Thyroid gland (tissue), 4 donors: ENCODE measurements at regions not wholly inside any gene's neighbourhood (a gene's known extent, or its start where the extent isn't known, plus 50 kb on each side); places are given as distances from the start of the nearest gene placed in this dataset.

Experiments used
- POLR2A ChIP-seq, 2 donors: fragments of 450-650 bp; IDR thresholded peaks; one replicate each; pipeline ENCODE4 v1.6.1; 2017; ENCODE audit warnings: antibody characterized with exemption in 2 of 2, mild to moderate bottlenecking in 2 of 2, moderate library complexity in 1 of 2
- TF ChIP-seq, protein P1 (sequence below), 6 experiments: fragments of 200-600 bp in 3 of 6; fragments of 450-650 bp in 3 of 6; sonication (generic) in 3 of 6; IDR thresholded peaks; one replicate each; pipeline ENCODE4 v1.5.1; 2016 to 2019; ENCODE audit warnings: antibody characterized with exemption in 6 of 6, mild to moderate bottlenecking in 2 of 6, inconsistent platforms in 1 of 6, moderate library complexity in 1 of 6

DNA sequence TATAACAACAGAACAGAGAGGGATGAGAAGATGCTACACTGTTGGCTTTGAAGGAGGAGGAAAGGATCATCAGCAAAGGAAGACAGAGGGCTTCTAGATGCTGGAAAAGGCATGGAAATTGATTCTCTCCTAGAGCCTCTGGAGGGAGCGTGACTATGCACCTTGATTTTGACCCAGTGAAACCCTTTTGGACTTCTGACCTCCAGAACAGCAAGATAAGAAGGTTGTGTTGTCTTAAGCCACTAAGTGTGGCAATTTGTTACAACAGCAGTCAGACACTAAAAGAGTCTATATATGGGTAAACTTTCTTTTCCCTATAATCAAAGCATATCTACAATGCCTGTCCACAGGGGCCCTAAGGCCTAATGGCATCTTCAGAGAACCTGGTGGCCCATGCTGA, 56.1 kb upstream of the MVB12B start:
- TF ChIP-seq, protein P1, sequence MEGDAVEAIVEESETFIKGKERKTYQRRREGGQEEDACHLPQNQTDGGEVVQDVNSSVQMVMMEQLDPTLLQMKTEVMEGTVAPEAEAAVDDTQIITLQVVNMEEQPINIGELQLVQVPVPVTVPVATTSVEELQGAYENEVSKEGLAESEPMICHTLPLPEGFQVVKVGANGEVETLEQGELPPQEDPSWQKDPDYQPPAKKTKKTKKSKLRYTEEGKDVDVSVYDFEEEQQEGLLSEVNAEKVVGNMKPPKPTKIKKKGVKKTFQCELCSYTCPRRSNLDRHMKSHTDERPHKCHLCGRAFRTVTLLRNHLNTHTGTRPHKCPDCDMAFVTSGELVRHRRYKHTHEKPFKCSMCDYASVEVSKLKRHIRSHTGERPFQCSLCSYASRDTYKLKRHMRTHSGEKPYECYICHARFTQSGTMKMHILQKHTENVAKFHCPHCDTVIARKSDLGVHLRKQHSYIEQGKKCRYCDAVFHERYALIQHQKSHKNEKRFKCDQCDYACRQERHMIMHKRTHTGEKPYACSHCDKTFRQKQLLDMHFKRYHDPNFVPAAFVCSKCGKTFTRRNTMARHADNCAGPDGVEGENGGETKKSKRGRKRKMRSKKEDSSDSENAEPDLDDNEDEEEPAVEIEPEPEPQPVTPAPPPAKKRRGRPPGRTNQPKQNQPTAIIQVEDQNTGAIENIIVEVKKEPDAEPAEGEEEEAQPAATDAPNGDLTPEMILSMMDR (IDR thresholded peaks at IDR 0.05) = no peak
- TF ChIP-seq POLR2A (IDR thresholded peaks at IDR 0.05) = no peak
